ENCODE measurements at regions not wholly inside any gene's neighbourhood (a gene's known extent, or its start where the extent isn't known, plus 50 kb on each side); places are given as distances from the start of the nearest gene placed in this dataset.

DNA sequence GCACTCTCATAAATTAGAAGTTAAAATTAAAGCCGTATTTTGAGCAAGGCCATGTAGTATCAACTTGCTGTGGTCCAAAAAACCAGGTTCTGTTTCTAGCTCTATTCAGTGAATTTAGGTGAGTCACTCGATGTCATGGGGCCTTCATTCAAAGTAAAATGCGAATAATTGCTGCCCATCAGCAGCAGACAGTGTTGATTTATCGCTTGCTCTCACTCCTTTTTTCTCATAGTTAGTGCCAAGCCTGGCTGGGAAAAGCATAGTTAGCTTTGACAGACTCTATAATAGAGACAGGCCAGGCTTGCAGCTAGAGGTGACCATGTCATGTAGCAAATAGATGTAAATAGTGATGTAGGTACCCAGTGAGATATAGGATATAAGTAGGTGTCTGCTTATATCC, 136.0 kb downstream of the EDN1 start:
- no peak for DNase-seq

DNA sequence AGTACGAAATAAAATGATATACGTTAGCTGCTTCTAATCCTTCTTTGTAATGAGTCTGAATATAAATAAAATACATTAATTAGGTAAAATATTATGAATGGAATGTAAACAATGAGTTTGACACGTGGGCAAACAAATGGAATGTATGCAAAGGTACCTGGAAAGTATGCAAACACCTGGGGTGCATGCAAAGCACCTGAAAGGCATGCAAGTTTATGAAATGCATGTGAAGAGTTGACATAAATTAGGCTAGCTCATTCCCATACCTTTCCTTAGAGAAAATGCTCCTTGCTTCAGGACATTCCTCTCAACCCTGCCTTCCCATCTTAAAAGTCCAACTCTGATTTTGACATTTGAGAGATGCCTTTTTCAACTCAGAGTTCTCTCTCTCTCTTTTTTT, 140.9 kb downstream of the EDN1 start:
- DNase-seq: no peak

DNA sequence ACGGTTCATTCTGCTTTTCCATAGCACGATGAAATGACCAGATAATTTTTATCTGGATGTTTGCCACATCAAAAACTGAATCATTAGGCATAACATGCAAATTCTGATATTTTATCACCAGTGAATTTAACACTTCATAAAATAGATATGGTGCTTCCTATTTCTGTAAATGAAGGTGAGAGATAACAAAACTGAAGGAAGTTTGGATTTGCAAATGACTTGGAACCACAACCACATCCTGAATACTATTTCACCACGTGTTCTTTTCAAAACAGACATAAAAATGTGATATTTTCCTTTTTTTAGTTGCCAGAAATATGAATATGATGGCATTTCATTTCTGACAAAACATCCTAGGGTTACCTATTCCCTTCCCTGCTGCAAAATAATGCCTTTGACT, 146.1 kb downstream of the EDN1 start:
- DNase-seq: no peak

DNA sequence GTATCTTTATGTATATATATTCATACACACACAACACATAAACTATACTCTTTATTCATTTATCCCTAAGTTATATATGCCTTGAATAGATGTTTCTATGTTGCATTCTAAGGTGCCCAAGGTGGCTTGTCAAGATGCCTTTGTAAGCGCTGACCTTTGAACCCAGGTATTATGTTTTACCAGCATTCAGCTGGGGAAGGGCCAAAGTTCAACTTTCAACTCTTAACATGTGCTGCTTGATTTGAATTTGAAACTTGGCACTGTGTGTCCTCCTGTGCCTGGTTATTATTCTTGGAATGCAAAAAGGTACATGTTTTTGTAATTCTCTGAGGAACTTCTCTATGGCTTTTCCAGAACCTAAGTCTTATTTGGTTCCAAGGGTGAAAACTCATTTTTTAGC, 146.5 kb downstream of the EDN1 start:
- no peak for DNase-seq

DNA sequence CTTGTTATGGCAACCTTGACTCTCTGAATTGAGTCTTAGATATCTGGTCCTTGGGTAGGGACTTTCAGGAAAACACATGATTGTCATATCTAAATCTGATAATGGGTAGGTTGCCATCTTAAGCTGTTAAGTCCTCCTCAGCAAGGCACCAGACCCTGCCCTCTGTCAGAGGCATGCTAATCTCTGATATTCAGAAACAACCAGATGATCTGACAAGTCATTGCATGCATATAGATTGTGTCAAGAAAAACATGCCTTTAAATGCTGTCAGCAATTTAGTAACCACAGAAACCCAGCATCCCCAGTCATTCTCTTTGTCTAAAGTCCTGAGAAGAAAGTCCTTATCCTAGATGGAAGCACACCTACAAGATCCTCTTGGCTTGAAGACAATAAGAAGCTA, 149.1 kb downstream of the EDN1 start:
- no peak for DNase-seq

DNA sequence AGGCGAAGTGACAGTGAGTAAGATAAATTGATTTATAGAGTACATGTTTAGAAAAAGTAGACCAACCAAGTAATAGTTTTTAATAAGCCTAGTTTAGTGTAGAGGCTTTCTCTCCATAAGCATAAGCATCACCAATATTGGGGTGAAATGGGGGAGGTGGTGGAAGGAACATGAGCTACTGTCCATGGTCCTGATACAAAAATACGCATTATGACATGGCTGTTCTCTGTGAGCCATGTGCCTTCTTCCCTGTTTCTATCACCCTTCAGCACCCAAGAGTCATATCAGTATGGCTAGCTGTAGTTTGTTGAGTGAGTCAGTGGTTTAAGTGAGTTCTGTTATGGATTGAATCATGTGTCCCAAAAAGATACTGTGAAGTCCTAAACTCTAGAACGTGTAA, 150.8 kb downstream of the EDN1 start:
- DNase-seq: no peak

DNA sequence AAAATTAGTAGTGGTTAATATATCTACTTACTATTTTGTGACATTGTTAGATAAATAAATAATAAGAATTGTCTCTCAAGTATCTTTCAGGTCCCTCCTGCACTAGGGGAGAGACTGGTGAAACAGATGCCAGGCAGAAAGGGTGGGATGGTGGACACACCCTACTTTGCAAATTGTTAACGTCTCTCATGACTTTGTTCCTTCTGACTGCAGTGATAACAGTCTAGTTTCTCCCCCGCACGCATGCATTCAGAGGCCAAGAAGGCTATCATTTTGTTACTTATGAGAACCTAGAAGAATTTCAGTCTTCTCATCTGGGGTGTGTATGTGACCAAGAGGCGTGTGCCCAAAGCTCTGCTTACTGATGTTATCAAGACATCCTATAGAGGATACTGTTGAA, 152.3 kb downstream of the EDN1 start:
- no peak for DNase-seq

DNA sequence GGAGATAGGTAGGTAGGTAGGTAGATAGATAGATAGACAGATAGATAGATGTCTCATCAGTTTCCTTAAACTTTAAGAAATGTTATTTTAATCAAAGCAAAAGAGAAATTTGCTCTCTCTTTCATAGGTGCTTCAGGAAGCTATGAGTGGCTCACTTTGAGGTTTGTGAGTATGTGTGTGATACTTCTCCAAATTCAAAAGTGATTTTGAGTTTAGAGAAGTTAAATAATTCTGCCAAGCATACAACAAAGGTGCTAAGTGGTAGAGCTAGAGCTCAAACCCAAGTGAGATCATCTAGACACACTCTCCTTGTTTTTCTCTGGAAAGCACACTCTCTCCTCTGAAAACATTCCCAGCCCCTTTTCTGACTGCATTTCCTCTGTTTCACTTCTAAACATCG, 156.2 kb downstream of the EDN1 start:
- no peak for DNase-seq

DNA sequence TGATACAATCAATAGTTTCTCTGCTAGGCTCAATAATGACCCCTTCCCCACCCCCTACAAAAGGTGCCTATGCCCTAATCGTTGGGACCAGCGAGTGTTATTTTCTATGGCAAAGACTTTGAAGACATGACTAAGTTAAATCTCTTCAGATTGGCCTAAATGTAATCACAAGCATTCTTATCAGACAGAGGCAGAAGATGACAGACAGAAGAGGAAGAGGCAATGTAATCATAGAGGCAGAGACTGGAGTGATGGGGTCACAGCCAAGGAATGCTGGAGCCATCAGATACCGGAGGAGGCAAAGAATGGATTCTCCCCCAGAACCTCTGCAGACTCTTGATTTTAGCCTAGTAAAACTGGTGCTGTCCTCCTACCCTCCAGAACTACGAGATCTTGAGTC, 159.3 kb downstream of the EDN1 start:
- DNase-seq: no peak

DNA sequence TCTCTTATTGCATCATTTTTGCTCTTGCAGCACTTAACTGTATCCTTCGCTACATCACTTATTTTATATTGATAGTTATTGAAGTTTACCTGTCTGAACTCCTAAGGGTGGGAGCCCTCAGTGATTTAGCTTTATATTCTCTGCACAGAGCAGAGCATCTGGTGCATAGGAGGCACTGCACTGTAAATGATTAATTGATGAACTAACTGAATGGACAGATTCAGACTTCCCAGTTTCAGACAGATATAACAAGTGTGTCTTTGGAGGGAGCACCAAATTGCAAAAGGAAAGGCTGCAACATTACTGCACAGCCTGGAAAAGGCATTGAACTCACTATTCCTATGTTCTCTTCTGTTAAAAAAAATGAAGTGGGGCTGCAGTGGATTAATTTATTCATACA, 160.3 kb downstream of the EDN1 start:
- no peak for DNase-seq

DNA sequence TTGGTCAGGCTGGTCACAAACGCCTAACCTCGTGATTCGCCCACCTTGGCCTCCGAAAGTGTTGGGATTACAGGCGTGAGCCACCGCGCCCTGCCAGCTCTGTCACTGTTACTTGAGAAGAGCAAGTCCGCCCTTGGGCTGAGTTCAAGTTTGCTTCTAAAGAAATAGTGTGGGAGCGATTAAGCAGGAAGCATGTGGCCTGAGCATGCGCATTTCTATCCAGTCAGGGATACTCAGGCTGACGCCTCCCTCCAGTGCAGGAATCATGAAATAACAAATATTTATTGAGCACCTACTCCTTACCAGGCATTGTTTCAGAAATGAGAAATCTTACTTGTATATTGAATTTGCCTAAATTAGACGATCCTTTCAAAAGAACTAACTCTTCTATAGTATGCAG, 166.2 kb downstream of the EDN1 start:
- DNase-seq: no peak

DNA sequence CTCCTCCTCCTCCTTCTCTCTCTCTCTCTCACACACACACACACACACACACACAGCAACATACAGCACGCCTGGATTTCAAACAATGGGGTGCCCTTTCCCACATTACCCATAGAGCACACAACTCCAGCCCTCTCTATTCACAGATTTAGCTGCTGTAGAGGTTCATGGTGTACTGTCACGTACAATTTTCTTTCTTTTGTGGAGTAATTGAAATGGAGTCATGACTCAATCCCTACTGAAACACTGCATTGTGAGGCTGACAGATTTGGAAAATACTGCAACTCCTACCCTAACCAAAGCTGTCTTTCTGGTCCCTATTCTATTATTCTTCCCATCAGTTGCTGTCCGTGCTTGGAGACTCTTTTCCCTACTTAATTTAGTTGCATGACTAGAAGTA, 166.9 kb downstream of the EDN1 start:
- no peak for DNase-seq

DNA sequence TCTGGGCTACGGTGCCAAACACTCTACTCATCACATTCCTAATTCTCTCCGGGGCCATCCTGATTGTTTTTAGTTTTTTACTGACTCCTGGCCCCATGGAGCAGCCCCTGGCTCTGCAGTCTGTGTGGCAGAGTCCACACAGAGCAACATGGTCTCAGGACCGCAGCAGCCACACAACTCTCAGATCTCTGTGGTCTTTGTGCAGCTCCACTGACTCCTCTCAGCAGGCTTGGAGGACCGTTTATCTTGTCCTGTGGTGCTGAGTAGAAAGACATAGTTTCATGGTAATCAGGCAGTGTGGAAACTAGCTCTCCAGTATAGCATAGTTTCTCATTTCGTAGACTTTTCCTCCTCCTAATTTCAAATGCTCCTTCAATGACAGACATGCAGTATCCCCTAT, 168.4 kb downstream of the EDN1 start:
- DNase-seq: no peak

DNA sequence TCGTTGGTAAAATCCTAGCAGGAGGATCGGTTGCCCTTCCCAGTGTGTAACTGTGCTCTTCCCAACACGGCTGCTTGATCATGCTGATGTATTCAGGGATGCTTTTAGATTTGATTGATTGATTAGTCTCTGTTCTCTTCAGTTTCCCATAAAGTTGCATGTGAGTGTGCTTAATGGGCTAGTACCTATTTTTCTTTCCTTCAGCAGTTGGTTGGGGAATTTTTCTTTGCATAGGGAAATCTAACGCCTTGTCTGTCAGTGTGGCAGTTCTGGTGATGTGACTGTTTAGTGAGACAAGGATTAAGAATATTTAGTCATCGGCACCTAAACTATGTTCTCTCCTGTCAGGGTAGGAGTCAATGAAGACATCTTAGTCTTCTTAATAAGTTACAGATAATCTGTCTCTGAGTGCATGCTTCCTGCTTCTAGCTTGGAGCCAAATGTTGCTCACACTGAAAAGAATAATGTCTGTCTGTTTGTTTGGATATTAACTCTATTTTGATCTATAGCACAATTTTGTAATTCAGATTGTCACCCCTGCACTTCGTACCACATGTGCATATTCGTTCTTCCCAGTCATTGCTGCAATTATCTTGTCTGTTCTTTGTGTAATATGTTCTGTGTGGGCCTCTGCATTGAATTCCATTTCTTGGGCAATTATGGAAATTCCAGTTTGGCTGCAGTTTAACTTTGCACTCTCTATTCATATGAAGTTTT, 169.9 kb downstream of the EDN1 start:
- no peak for DNase-seq

DNA sequence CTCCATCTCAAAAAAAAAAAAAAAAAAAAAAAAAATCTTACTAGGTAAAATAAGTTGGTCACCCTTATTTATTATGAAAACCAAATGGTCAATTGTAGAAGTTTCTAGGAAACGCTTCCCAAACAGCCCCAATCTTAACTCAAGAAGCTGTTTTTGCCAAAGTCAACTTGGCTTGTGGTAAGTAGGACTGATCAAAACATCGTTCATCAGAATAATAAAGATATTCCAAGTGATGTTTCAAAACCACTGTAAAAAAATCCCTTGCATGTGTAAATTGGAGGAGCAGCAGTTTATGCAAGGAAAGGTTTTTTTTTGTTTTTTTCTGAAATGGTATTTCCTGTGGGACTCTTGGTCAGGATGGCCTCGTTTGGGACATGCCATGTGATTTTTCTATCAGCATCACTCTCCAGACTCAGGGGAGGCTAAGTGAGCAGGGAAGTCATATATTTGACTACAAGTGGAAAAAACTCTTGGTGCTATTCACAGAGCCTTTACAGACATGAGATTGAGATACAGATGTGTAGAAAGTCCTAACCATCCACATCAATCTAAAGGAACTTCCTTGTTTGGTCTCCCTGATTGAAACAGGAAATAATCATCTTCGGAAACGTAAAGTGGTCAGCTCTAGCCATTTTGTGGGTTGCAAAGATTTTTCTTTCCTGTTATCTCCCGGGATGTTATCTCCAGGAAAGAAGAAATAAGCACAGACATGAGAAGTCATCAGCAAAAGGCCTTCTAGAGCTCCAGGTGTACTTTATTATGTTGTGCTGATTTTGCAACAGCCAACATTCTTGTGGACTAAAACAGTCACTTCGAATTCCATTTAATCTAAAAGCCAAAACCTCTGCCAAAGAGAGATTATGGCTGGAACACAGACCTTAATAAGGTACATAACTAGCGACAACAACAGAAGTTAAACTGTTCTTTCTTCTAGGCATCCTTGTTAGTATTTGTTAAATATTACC, 177.8 kb downstream of the EDN1 start:
- no peak for DNase-seq

DNA sequence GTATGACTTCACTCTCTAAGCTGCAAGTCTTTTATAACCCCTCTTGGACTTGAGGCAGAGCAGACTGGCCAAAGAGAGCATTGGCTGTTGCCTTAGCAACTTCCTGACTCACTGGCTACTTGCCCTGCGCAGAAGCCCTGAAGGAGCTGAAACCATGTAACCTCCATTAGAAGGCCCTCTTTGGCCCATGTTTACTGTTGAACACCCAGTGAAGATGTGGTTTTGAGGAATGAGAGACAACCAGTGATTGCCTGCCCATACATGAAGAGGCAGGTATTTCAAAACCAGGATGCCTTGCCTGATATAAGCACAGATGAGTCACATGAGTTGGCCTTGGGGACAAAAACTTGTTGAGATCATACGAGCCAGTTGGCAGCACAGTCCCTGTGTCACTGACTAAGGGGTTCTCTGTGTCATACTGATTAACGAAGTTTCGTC, 182.5 kb downstream of the EDN1 start:
- no peak for DNase-seq

DNA sequence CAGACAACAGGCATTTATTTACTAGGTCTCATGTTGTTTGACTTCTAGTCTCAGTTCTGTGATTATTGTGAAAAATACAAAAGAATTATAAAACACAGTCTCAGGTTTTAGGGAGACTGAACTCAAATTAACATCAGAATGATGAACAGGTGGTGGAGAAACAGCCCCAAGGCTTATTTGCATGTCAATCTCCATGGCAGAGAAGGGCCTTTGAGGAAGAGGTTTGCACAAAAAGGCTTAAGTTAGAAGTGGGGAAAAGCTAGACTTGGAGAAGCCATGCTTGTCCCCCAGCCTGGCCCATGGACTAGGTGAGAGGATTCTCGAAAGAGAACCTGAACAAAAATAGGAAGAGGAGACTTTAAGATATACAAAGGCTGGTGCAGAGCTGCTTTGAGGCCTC, 183.3 kb downstream of the EDN1 start:
- no peak for DNase-seq

DNA sequence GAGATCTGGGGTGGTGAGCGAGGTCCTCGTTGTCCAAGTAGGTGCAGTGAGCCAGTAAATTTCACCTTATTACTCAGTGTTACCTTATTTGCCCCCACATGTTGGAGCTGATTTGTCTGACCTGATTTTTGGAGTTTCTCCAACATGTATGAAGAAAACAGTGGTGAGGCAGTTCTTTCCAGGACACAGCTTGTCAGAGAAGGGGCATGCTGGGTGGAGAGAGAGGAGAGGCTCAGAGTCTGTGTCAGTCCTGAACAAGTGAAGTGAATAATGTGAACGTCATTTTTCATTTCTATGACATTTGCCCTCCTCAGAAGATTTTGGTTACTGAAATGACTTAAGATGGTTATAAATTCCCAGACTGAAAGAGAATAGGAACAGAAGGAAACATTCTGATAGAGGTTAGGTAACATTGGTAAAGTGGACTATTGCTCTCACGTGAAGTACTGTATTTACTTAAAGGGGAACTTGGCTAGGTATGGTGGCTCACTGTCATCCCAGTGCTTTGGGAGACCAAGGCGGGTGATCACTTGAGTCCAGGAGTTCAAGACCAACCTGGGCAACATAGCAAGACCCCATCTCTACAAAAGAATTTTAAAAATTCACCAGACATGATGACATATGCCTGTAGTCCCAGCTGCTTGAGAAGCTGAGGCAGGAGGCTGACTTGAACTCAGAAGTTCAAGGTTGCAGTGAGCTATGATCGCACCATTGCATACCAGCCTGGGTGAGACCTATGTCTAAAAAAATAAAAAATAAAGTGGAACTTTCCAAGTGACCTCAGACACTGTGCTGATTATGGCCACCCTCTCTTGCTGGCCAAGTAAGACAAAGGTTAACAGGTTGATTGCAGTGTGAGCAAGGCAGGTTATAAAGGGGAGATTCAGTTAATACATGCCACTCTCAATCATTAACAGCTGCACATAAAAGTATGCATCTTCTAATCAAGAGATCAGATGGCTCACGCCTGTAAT, 184.3 kb downstream of the EDN1 start:
- no peak for DNase-seq

DNA sequence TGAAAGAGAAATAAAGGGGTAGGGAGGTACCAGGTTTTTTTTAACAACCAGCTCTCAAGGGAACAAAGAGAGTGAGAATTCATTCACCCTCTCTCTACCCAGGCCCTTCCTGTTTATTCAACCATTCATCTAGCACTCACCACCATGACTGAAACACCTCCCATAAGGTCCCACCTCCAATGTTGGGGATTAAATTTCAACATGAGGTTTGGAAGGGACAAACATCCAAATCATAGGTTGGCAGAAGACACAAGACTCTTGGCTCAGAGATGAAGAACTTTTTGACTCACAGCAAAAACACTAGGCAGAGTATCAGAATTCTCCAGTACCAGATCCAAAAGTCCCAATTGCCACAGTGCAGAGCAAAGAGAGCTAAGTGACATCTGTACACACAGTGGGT, 186.3 kb downstream of the EDN1 start:
- DNase-seq: no peak

DNA sequence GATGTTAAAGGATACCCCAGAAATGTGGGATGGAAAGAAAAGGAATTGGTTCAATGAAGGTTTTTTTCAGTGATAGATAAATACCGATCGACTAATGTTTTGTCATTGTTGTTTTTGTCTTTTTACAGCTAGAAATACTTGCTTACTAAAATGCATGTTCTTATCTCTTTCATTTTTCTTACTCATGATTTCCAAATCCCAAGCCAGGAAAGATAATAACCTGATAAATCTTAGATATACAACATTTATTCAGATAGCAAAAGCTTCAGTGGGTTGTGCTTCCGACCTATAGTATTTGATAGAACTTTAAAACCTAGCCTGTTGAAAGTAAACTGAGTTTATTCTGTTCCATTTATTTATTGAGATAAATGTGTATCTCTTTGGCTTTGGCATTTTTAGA, 187.5 kb downstream of the EDN1 start:
- no peak for DNase-seq

DNA sequence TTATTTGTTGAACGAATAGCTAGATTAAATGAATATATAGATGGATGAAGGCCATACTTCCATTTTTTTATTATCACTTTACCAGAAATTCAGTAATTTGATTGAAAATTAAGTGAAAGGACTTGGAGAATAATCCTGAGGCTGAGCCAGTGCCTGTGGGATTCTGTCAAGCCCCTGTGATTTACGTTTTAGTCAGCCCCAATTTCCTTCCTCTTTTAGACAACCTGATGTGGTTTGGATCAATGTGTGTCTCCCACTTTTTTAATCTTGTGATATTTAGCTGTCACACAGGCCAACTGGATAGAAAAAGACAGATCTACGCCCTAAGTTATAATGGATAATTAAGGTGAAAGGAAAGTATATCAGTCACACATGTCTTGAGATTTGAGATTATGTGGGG, 188.8 kb downstream of the EDN1 start:
- DNase-seq: no peak

DNA sequence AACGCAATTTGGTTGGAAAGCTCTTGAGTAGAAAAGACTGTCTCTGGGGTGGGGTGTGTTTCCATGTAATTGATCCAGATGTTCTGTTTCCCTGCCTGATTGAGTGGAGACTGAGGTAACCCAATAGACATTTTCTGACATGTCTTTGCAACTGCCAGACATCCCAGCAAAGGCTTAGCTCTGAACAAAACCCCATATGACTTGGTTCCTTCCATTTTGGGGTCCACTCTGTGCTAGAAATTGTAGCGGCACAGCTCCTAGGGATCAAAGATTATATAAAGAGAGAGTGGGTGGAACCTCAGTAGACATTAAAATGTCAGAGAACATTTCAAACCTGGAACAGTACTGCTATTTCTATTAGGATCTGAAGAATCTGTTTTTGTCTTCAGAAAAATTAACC, 189.3 kb downstream of the EDN1 start:
- no peak for DNase-seq

DNA sequence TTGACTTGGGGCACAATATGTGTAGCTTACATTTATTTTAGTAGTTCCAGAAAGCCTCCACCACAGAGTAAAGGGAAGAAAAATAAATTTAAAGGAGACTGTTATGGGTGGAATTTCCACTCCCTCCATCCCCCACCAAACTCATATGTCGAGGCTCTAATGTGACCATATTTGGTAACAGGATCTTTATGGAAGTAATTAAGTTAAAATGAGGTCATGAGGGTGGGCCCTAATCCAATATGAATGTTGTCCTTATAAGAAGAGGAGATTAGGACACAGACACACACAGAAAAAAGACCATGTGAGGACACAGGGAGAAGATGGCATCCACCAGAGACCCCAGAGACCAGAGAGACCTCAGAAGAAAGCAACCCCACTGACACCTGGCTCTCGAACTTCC, 189.7 kb downstream of the EDN1 start:
- DNase-seq: no peak

Measured in NCI-H1048 (cell line).